NCI-H226 (cell line): ENCODE measurements at regions not wholly inside any gene's neighbourhood (a gene's known extent, or its start where the extent isn't known, plus 50 kb on each side); places are given as distances from the start of the nearest gene placed in this dataset.
A peak's percentile ranks its signal among the peaks of the same experiment; 100 is the strongest.
"Not testable (repeated sequence)": the region's sequence is repeated elsewhere in the genome, so short reads cannot be mapped to it uniquely, and the experiment has no call there.

Source experiments
- DNase-seq: peaks from one replicate; pipeline ENCODE4 v3.0.0-alpha.2; 2015

- peak; percentile 55 for DNase-seq
Observed at GRCh38 chr2:225894236-225894980, 494.9 kb downstream of the NYAP2 start.

- DNase-seq = no peak
Observed at GRCh38 chr2:225893151-225893550, 493.6 kb downstream of the NYAP2 start.

GRCh38 chr2:225891771-225892170 is 492.3 kb downstream of the NYAP2 start:
- no peak for DNase-seq

GRCh38 chr2:225891013-225891412 is 491.5 kb downstream of the NYAP2 start:
- DNase-seq = no peak

GRCh38 chr2:225889452-225889851 is 489.9 kb downstream of the NYAP2 start:
- peak; percentile 20 for DNase-seq

GRCh38 chr2:225867071-225867470 is 467.6 kb downstream of the NYAP2 start:
- DNase-seq = no peak

GRCh38 chr2:225865468-225865867 is 466.0 kb downstream of the NYAP2 start:
- peak; percentile 12 for DNase-seq

GRCh38 chr2:225864394-225864793 is 464.9 kb downstream of the NYAP2 start:
- no peak for DNase-seq

- no peak for DNase-seq
Observed at GRCh38 chr2:225842939-225843338, 443.4 kb downstream of the NYAP2 start.

GRCh38 chr2:225841314-225841713 is 441.8 kb downstream of the NYAP2 start:
- DNase-seq = no peak

- DNase-seq = no peak
Observed at GRCh38 chr2:225837328-225837727, 437.8 kb downstream of the NYAP2 start.

- DNase-seq = no peak
Observed at GRCh38 chr2:225824748-225825449, 425.4 kb downstream of the NYAP2 start.

GRCh38 chr2:225821351-225821750 is 421.8 kb downstream of the NYAP2 start:
- no peak for DNase-seq

GRCh38 chr2:225820826-225821225 is 421.3 kb downstream of the NYAP2 start:
- DNase-seq = no peak

- DNase-seq = no peak
Observed at GRCh38 chr2:225814554-225814953, 415.0 kb downstream of the NYAP2 start.

- DNase-seq = peak; percentile 3
Observed at GRCh38 chr2:225806105-225806504, 406.6 kb downstream of the NYAP2 start.

GRCh38 chr2:225802076-225802475 is 402.6 kb downstream of the NYAP2 start:
- not testable (repeated sequence) for DNase-seq

GRCh38 chr2:225797394-225797793 is 397.9 kb downstream of the NYAP2 start:
- no peak for DNase-seq

- DNase-seq = no peak
Observed at GRCh38 chr2:225794652-225795400, 395.3 kb downstream of the NYAP2 start.

- no peak for DNase-seq
Observed at GRCh38 chr2:225793736-225794550, 394.4 kb downstream of the NYAP2 start.

- DNase-seq = no peak
Observed at GRCh38 chr2:225788571-225789094, 389.1 kb downstream of the NYAP2 start.

GRCh38 chr2:225787497-225787896 is 388.0 kb downstream of the NYAP2 start:
- no peak for DNase-seq

GRCh38 chr2:225781991-225782390 is 382.5 kb downstream of the NYAP2 start:
- DNase-seq = no peak
